K562 (cell line): ENCODE measurements at regions not wholly inside any gene's neighbourhood (a gene's known extent, or its start where the extent isn't known, plus 50 kb on each side); places are given as distances from the start of the nearest gene placed in this dataset.

Experiments
- DDX20 ChIP-seq: fragments of 450-650 bp; IDR thresholded peaks from 2 replicates; pipeline ENCODE4 v1.6.1; 2016; ENCODE audit warnings: missing genetic modification characterization, low read depth, mild to moderate bottlenecking, missing compliant biosample characterization, moderate library complexity
- KDM4B ChIP-seq, 2 experiments: fragments of 450-650 bp in 1 of 2; sonication (generic) in 1 of 2; IDR thresholded peaks; 2 replicates each; pipeline ENCODE4 v1.6.1; 2016 to 2017; ENCODE audit warnings: borderline replicate concordance in 2 of 2, antibody characterized with exemption in 1 of 2, low read depth in 1 of 2, mild to moderate bottlenecking in 1 of 2
- POLR2AphosphoS2 ChIP-seq: IDR thresholded peaks from 2 replicates; pipeline ENCODE4 v1.6.1; 2012; ENCODE audit warnings: low read length, improper control_type of control experiment
- RAD21 ChIP-seq, 2 experiments: fragments of 250-450 bp in 1 of 2; fragments of 450-650 bp in 1 of 2; sonication (Bioruptor Pico) in 1 of 2; formaldehyde crosslinking in 1 of 2; IDR thresholded peaks in 1 of 2; conservative IDR thresholded peaks in 1 of 2; 2 replicates each; pipeline versions ENCODE4 v1.4.0 to v1.8.0; 2020 to 2022; ENCODE audit warnings: mild to moderate bottlenecking in 2 of 2, moderate library complexity in 1 of 2
- TF ChIP-seq, protein P1 (sequence below), 3 experiments: IDR thresholded peaks in 2 of 3; conservative IDR thresholded peaks in 1 of 3; 2 replicates each; pipeline ENCODE4 v1.5.1; 2011 to 2012; ENCODE audit warnings: low read length in 3 of 3, mild to moderate bottlenecking in 3 of 3, control low read depth in 2 of 3, improper control_type of control experiment in 1 of 3, inconsistent platforms in 1 of 3, low read depth in 1 of 3, mixed read lengths in 1 of 3, moderate library complexity in 1 of 3; ENCODE audit not compliant: insufficient read depth in 2 of 3
- TF ChIP-seq, protein P2 (sequence below): fragments of 250-450 bp; sonication (Bioruptor Pico); IDR thresholded peaks from 2 replicates; pipeline ENCODE4 v1.5.0; 2021

DNA sequence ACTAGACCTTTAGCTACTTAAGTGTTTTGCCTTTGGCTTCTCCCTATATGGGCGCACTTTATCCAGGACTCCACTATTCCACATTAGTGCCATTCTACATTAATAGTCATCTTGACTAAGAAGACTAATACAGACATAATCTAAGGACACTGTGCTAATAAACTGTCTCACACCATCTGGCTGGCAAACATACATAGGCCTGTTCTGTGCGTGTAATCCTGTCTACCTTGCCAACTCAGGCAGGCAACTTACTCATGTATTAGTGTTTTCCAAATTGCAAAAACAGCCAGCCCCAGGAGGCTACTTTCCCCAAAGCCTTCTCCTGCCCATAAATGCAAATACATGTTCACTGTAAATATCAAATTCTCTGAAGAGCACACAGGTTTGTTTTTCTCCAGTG is 587.3 kb downstream of the TMA16 start:
- TF ChIP-seq, protein P1, sequence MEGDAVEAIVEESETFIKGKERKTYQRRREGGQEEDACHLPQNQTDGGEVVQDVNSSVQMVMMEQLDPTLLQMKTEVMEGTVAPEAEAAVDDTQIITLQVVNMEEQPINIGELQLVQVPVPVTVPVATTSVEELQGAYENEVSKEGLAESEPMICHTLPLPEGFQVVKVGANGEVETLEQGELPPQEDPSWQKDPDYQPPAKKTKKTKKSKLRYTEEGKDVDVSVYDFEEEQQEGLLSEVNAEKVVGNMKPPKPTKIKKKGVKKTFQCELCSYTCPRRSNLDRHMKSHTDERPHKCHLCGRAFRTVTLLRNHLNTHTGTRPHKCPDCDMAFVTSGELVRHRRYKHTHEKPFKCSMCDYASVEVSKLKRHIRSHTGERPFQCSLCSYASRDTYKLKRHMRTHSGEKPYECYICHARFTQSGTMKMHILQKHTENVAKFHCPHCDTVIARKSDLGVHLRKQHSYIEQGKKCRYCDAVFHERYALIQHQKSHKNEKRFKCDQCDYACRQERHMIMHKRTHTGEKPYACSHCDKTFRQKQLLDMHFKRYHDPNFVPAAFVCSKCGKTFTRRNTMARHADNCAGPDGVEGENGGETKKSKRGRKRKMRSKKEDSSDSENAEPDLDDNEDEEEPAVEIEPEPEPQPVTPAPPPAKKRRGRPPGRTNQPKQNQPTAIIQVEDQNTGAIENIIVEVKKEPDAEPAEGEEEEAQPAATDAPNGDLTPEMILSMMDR (IDR thresholded peaks at IDR 0.05 in 2 of 3, conservative IDR thresholded peaks at IDR 0.05 in 1 of 3; ENCODE audit: insufficient read depth in 2 of 3, low read depth in 1 of 3, low read length in 3 of 3) = no peak
- no peak for TF ChIP-seq KDM4B (IDR thresholded peaks at IDR 0.05; ENCODE audit: borderline replicate concordance in 2 of 2, low read depth in 1 of 2)
- TF ChIP-seq, protein P2, sequence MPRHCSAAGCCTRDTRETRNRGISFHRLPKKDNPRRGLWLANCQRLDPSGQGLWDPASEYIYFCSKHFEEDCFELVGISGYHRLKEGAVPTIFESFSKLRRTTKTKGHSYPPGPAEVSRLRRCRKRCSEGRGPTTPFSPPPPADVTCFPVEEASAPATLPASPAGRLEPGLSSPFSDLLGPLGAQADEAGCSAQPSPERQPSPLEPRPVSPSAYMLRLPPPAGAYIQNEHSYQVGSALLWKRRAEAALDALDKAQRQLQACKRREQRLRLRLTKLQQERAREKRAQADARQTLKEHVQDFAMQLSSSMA = no peak
- no peak for TF ChIP-seq POLR2AphosphoS2
- TF ChIP-seq RAD21 (CRISPR knock-in tag; conservative IDR thresholded peaks at IDR 0.05 in 1 of 2, IDR thresholded peaks at IDR 0.05 in 1 of 2) = no peak
- no peak for TF ChIP-seq DDX20
